ENCODE measurements at regions not wholly inside any gene's neighbourhood (a gene's known extent, or its start where the extent isn't known, plus 50 kb on each side); places are given as distances from the start of the nearest gene placed in this dataset.
"Not testable (repeated sequence)": the region's sequence is repeated elsewhere in the genome, so short reads cannot be mapped to it uniquely, and the experiment has no call there.

DNA sequence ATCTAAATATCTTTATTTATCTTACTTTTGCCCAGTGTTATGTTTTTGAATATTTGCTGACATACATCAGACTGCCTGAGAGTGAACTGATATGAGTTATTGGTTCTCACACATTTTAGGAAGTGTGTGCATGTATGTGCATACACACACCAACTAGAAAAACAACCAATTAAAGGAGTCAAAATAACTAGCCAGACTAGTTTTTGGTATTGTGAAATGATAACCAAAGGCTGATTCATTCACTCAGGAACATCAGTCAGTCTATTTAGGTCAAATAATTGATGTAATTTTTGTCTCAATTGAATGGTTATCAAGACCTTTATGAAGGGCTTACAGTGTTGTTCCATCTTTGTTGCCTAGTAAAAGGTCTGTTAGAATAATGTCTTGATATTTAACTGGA is 369.3 kb upstream of the VRK2 start:
- DNase-seq (ENCODE audit: insufficient read length) (no peak), FAIRE-seq (no peak)
- TF ChIP-seq POLR2A (IDR thresholded peaks at IDR 0.05; ENCODE audit: low read depth, low read length) (no peak), POLR2AphosphoS5 (IDR thresholded peaks at IDR 0.05; ENCODE audit: low read depth, low read length) (no peak), TAF1 (IDR thresholded peaks at IDR 0.05; ENCODE audit: borderline replicate concordance, low read depth, low read length) (no peak)

GRCh38 chr2:57681650-57682049 is 365.0 kb upstream of the VRK2 start:
- FAIRE-seq (no peak), DNase-seq (ENCODE audit: insufficient read length) (no peak)
- no peak for TF ChIP-seq POLR2AphosphoS5 (IDR thresholded peaks at IDR 0.05; ENCODE audit: low read depth, low read length)
- TF ChIP-seq POLR2A (IDR thresholded peaks at IDR 0.05; ENCODE audit: low read depth, low read length) = no peak

DNA sequence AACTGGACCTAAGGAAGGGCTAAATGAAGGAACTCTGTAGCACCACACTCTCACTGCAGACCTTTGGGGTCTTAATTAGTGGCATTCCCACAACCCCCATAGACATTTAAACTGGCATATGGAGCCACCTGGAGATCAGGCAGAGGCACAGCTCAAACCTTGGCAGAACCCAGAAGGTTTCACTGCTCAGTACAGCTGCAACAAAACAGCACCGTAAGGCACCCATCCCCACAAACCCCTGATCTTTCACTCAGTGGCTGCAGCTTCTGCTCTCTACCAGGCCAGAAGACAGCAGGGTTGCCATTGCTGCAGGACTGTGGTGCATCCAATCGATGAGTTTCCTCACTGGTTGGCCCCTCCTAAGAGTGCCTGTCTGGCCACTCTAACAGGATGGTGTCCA is 361.6 kb upstream of the VRK2 start:
- FAIRE-seq = no peak
- no peak for DNase-seq (ENCODE audit: insufficient read length)
- TF ChIP-seq POLR2AphosphoS5 (IDR thresholded peaks at IDR 0.05; ENCODE audit: low read depth, low read length) (no peak), POLR2A (IDR thresholded peaks at IDR 0.05; ENCODE audit: low read depth, low read length) (no peak), TAF1 (IDR thresholded peaks at IDR 0.05; ENCODE audit: borderline replicate concordance, low read depth, low read length) (no peak)

GRCh38 chr2:57692395-57692794 is 354.2 kb upstream of the VRK2 start:
- FAIRE-seq = no peak
- no peak for DNase-seq (ENCODE audit: insufficient read length)
- TF ChIP-seq POLR2AphosphoS5 (IDR thresholded peaks at IDR 0.05; ENCODE audit: low read depth, low read length) = no peak
- no peak for TF ChIP-seq TAF1 (IDR thresholded peaks at IDR 0.05; ENCODE audit: borderline replicate concordance, low read depth, low read length)
- TF ChIP-seq POLR2A (IDR thresholded peaks at IDR 0.05; ENCODE audit: low read depth, low read length) = no peak

GRCh38 chr2:57693177-57693576 is 353.4 kb upstream of the VRK2 start:
- no peak for TF ChIP-seq POLR2AphosphoS5 (IDR thresholded peaks at IDR 0.05; ENCODE audit: low read depth, low read length)
- no peak for TF ChIP-seq POLR2A (IDR thresholded peaks at IDR 0.05; ENCODE audit: low read depth, low read length)
- TF ChIP-seq TAF1 (IDR thresholded peaks at IDR 0.05; ENCODE audit: borderline replicate concordance, low read depth, low read length) = no peak
- no peak for FAIRE-seq
- no peak for DNase-seq (ENCODE audit: insufficient read length)

GRCh38 chr2:57693965-57694364 is 352.6 kb upstream of the VRK2 start:
- FAIRE-seq (no peak), DNase-seq (ENCODE audit: insufficient read length) (no peak)
- TF ChIP-seq POLR2A (IDR thresholded peaks at IDR 0.05; ENCODE audit: low read depth, low read length) (no peak), TAF1 (IDR thresholded peaks at IDR 0.05; ENCODE audit: borderline replicate concordance, low read depth, low read length) (no peak), POLR2AphosphoS5 (IDR thresholded peaks at IDR 0.05; ENCODE audit: low read depth, low read length) (no peak)

- DNase-seq (ENCODE audit: insufficient read length) = no peak
- no peak for FAIRE-seq
- TF ChIP-seq POLR2AphosphoS5 (IDR thresholded peaks at IDR 0.05; ENCODE audit: low read depth, low read length) (no peak), POLR2A (IDR thresholded peaks at IDR 0.05; ENCODE audit: low read depth, low read length) (no peak), TAF1 (IDR thresholded peaks at IDR 0.05; ENCODE audit: borderline replicate concordance, low read depth, low read length) (no peak)
Measured at GRCh38 chr2:57696016-57696415, 350.6 kb upstream of the VRK2 start.

GRCh38 chr2:57698392-57698791 is 348.2 kb upstream of the VRK2 start:
- TF ChIP-seq POLR2A (IDR thresholded peaks at IDR 0.05; ENCODE audit: low read depth, low read length) (no peak), POLR2AphosphoS5 (IDR thresholded peaks at IDR 0.05; ENCODE audit: low read depth, low read length) (no peak), TAF1 (IDR thresholded peaks at IDR 0.05; ENCODE audit: borderline replicate concordance, low read depth, low read length) (no peak)
- DNase-seq (ENCODE audit: insufficient read length) = no peak
- FAIRE-seq = no peak

DNA sequence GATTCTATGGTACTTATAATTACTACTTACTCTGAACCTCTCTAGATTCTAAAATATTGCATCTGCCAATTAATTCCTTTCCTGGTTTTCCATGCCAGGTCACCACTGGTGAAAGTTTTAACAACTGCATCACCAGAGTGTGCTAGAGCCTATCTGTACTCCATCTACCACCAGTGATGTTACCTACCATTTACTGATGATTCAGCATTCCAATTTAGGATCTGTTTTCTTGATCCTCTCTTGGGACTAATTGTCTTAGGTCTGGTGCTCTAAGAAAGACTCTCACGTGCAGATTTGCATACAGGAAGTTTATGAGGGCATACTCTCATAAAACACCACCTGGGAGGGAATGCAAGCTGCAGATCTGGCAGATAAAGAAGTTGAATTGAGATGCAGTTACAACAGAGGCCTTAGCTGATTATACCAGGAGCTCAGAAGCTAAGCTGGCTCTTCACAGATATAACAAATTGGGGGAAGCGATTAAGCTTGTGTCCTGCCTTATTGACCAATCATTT is 347.6 kb upstream of the VRK2 start:
- no peak for TF ChIP-seq TAF1 (IDR thresholded peaks at IDR 0.05; ENCODE audit: borderline replicate concordance, low read depth, low read length)
- TF ChIP-seq POLR2AphosphoS5 (IDR thresholded peaks at IDR 0.05; ENCODE audit: low read depth, low read length) = no peak
- TF ChIP-seq POLR2A (IDR thresholded peaks at IDR 0.05; ENCODE audit: low read depth, low read length) = no peak
- DNase-seq (ENCODE audit: insufficient read length) = no peak
- FAIRE-seq = no peak

- DNase-seq (ENCODE audit: insufficient read length) = no peak
- TF ChIP-seq POLR2A (IDR thresholded peaks at IDR 0.05; ENCODE audit: low read depth, low read length) (no peak), TAF1 (IDR thresholded peaks at IDR 0.05; ENCODE audit: borderline replicate concordance, low read depth, low read length) (no peak), POLR2AphosphoS5 (IDR thresholded peaks at IDR 0.05; ENCODE audit: low read depth, low read length) (no peak)
- no peak for FAIRE-seq
Measured at GRCh38 chr2:57701391-57701791, 345.2 kb upstream of the VRK2 start.

DNA sequence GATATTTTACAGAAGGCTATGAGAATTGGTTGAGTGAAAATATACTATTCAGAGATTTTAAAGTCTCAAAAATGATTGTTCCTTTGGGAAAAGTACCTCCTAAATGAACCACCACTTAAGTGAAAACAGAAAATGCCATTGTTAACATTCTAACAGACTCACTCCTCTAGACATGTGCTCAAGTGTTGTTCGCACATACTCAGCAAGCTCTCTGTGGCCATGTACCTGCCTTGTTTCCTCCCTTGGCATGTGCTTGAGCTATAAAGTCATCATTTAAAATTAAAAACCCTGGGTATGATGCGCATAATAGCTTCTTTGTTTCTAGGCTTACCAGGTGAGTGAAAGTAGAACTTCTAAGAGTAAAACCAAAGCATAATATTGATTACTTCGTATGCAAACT is 343.2 kb upstream of the VRK2 start:
- TF ChIP-seq TAF1 (IDR thresholded peaks at IDR 0.05; ENCODE audit: borderline replicate concordance, low read depth, low read length) (no peak), POLR2A (IDR thresholded peaks at IDR 0.05; ENCODE audit: low read depth, low read length) (no peak), POLR2AphosphoS5 (IDR thresholded peaks at IDR 0.05; ENCODE audit: low read depth, low read length) (no peak)
- no peak for DNase-seq (ENCODE audit: insufficient read length)
- FAIRE-seq = no peak

- DNase-seq (ENCODE audit: insufficient read length) = not testable (repeated sequence)
Measured at GRCh38 chr2:57707794-57708193, 338.8 kb upstream of the VRK2 start.

GRCh38 chr2:57711991-57712390 is 334.6 kb upstream of the VRK2 start:
- TF ChIP-seq TAF1 (IDR thresholded peaks at IDR 0.05; ENCODE audit: borderline replicate concordance, low read depth, low read length) = no peak
- TF ChIP-seq POLR2AphosphoS5 (IDR thresholded peaks at IDR 0.05; ENCODE audit: low read depth, low read length) = no peak
- no peak for TF ChIP-seq POLR2A (IDR thresholded peaks at IDR 0.05; ENCODE audit: low read depth, low read length)
- FAIRE-seq (no peak), DNase-seq (ENCODE audit: insufficient read length) (no peak)

More at GRCh38 chr2:57707794-57708193, 338.8 kb upstream of the VRK2 start:
- not testable (repeated sequence) for FAIRE-seq

Data from GM12892 (cell line).